HEK293 (cell line): ENCODE measurements at regions not wholly inside any gene's neighbourhood (a gene's known extent, or its start where the extent isn't known, plus 50 kb on each side); places are given as distances from the start of the nearest gene placed in this dataset.
A peak's percentile ranks its signal among the peaks of the same experiment; 100 is the strongest.

Experiments used
- CTCF ChIA-PET: fragments of 350-600 bp; formaldehyde crosslinking; extraction: SDS; loops from one replicate; lab custom pipeline; 2021; ENCODE audit warnings: antibody characterized with exemption; lab: Yijun Ruan, JAX
- POLR2A ChIA-PET: fragments of 300-600 bp; formaldehyde crosslinking; extraction: SDS; loops from one replicate; lab custom pipeline; 2020; ENCODE audit warnings: antibody characterized with exemption, inconsistent platforms; lab: Yijun Ruan, JAX
- H3K27ac ChIP-seq: fragments of 200-500 bp; sonication (Bioruptor generic); 2 replicates; pipeline ENCODE4 v1.5.1; 2014; ENCODE audit warnings: low read depth, low read length, control low read depth, inconsistent platforms; ENCODE audit errors: extremely low read depth
- H3K36me3 ChIP-seq, 2 experiments: fragments of 200-500 bp in 1 of 2; sonication (Bioruptor generic) in 1 of 2; 1 replicate in 1 of 2; 2 replicates in 1 of 2; pipeline ENCODE4 v1.5.1; 2014 to 2017; ENCODE audit warnings: inconsistent platforms in 2 of 2, low read length in 2 of 2; ENCODE audit not compliant: control insufficient read depth in 2 of 2, insufficient read depth in 1 of 2
- H3K4me1 ChIP-seq: fragments of 200-500 bp; sonication (Bioruptor generic); 2 replicates; pipeline ENCODE4 v1.5.1; 2014; ENCODE audit warnings: mild to moderate bottlenecking, low read length, inconsistent platforms; ENCODE audit not compliant: control insufficient read depth, insufficient read depth
- H3K4me3 ChIP-seq: 2 replicates; pipeline ENCODE4 v1.5.1; 2011; ENCODE audit warnings: low read depth, mild to moderate bottlenecking, control low read depth, low read length, moderate library complexity
- H3K9me3 ChIP-seq: fragments of 200-500 bp; sonication (Bioruptor generic); 2 replicates; pipeline ENCODE4 v1.5.1; 2014; ENCODE audit warnings: low read depth, low read length, inconsistent platforms; ENCODE audit not compliant: control insufficient read depth, insufficient read depth
- GFI1B ChIP-seq: fragments of 450-650 bp; formaldehyde crosslinking; IDR thresholded peaks from 2 replicates; pipeline ENCODE4 v1.5.1; 2016; ENCODE audit warnings: missing biosample characterization, missing genetic modification characterization
- PRDM10 ChIP-seq: fragments of 450-650 bp; formaldehyde crosslinking; IDR thresholded peaks from 2 replicates; pipeline ENCODE4 v1.5.1; 2016; ENCODE audit warnings: missing biosample characterization, missing genetic modification characterization
- PRDM6 ChIP-seq: fragments of 450-650 bp; formaldehyde crosslinking; IDR thresholded peaks from 2 replicates; pipeline ENCODE4 v1.5.1; 2017; ENCODE audit warnings: missing biosample characterization, missing genetic modification characterization
- SCRT1 ChIP-seq: fragments of 450-650 bp; formaldehyde crosslinking; IDR thresholded peaks from 2 replicates; pipeline ENCODE4 v1.5.1; 2016; ENCODE audit warnings: missing biosample characterization, missing genetic modification characterization, borderline replicate concordance
- SP2 ChIP-seq: fragments of 450-650 bp; formaldehyde crosslinking; IDR thresholded peaks from 2 replicates; pipeline ENCODE4 v1.5.1; 2016; ENCODE audit warnings: missing biosample characterization, missing genetic modification characterization
- ZFP3 ChIP-seq: fragments of 450-650 bp; formaldehyde crosslinking; IDR thresholded peaks from 2 replicates; pipeline ENCODE4 v1.5.1; 2016; ENCODE audit warnings: low read depth, missing biosample characterization, missing genetic modification characterization
- ZNF2 ChIP-seq: fragments of 450-650 bp; formaldehyde crosslinking; IDR thresholded peaks from 2 replicates; pipeline ENCODE4 v1.5.1; 2016; ENCODE audit warnings: missing biosample characterization, missing genetic modification characterization
- ZNF26 ChIP-seq: fragments of 450-650 bp; formaldehyde crosslinking; IDR thresholded peaks from 2 replicates; pipeline ENCODE4 v1.5.1; 2016; ENCODE audit warnings: missing biosample characterization, missing genetic modification characterization
- ZNF280D ChIP-seq: fragments of 450-650 bp; formaldehyde crosslinking; IDR thresholded peaks from 2 replicates; pipeline ENCODE4 v1.5.1; 2016; ENCODE audit warnings: missing biosample characterization, missing genetic modification characterization
- ZNF416 ChIP-seq: fragments of 450-650 bp; formaldehyde crosslinking; IDR thresholded peaks from 2 replicates; pipeline ENCODE4 v1.5.1; 2016; ENCODE audit warnings: missing biosample characterization, missing genetic modification characterization
- ZNF555 ChIP-seq: fragments of 450-650 bp; formaldehyde crosslinking; conservative IDR thresholded peaks from 2 replicates; pipeline ENCODE4 v1.5.1; 2017; ENCODE audit warnings: missing biosample characterization, mild to moderate bottlenecking, missing genetic modification characterization, inconsistent platforms
- ZNF654 ChIP-seq: fragments of 450-650 bp; formaldehyde crosslinking; IDR thresholded peaks from 2 replicates; pipeline ENCODE4 v1.5.1; 2016; ENCODE audit warnings: low read depth, missing biosample characterization, missing genetic modification characterization
- ZNF658 ChIP-seq: fragments of 450-650 bp; formaldehyde crosslinking; IDR thresholded peaks from 2 replicates; pipeline ENCODE4; 2016; ENCODE audit warnings: missing biosample characterization, missing genetic modification characterization
- ZNF664 ChIP-seq: fragments of 450-650 bp; formaldehyde crosslinking; IDR thresholded peaks from 2 replicates; pipeline ENCODE4 v1.5.1; 2016; ENCODE audit warnings: missing biosample characterization, missing genetic modification characterization
- TF ChIP-seq, protein P1 (sequence below): fragments of 450-650 bp; formaldehyde crosslinking; IDR thresholded peaks from 2 replicates; pipeline ENCODE4 v1.5.1; 2016; ENCODE audit warnings: missing biosample characterization, missing genetic modification characterization
- TF ChIP-seq, protein P2 (sequence below): fragments of 450-650 bp; formaldehyde crosslinking; IDR thresholded peaks from 2 replicates; pipeline ENCODE4 v1.5.1; 2016; ENCODE audit warnings: missing biosample characterization, missing genetic modification characterization

- no peak overlapping the region for H3K27ac ChIP-seq
- H3K36me3 ChIP-seq, result no peaks in the 10 kb centered on the region
- H3K9me3 ChIP-seq, result no peaks in the 10 kb centered on the region
- ChIA-PET POLR2A (no interaction called here), CTCF (interaction anchor here (0.6 to 2.1 kb wide), 14 partner anchors 9 to 1941 kb away, joined by 3 to 24 read pairs (median 5); no protein-coding TSS in a partner anchor)
- TF ChIP-seq ZNF416 (tag by site-specific recombination) (no peak), SCRT1 (tag by site-specific recombination) (no peak), PRDM10 (tag by site-specific recombination) (no peak), PRDM6 (tag by site-specific recombination) (no peak), ZNF664 (no peak), ZNF654 (tag by site-specific recombination) (peak; percentile 59)
- no peaks in the 10 kb centered on the region for H3K4me1 ChIP-seq
- H3K4me3 ChIP-seq, result no peak overlapping the region
These were observed 64.1 kb upstream of the RNPC3 start for GRCh38 chr1:103461161-103462105.

DNA sequence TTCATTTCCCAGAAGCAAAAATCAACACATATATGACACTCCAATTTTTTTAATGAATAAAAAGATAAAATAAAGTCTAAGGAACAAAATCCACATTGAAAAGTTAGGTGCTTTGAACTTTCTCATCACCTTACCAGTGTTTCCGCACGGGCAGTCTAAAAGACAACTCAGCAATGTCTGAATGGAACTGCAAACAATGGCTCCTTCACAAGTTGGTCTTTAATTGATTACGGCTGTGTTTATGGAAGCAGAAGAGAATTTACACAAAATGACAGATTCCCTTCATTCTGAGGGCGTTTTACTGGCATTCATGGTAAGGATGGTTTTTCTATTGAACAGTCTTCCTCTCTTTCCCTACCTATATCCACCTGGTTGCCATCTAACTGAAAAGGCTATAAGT is 65.0 kb upstream of the RNPC3 start:
- POLR2A ChIA-PET, result no interaction called here

DNA sequence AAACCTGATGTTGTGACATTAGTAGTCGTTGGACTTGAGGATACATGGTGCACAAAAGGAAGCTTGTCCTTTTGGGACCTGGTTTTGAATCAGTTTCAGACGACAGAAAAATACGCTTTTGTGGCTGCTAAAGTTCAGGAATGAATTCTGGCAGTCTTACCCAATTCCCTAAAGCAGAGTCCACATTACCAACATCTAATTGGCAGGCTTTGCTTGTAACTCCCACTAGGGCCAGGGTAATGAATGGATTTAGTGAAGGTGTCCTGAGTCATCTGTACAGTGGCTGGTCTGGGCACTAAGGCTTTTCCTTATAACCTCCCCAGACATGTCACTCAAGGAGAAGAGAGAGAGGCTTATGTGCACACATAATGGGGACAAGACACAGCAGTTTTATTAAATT is 66.2 kb upstream of the RNPC3 start:
- no peak overlapping the region for H3K27ac ChIP-seq
- no peaks in the 10 kb centered on the region for H3K9me3 ChIP-seq
- H3K36me3 ChIP-seq, result no peaks in the 10 kb centered on the region
- ChIA-PET POLR2A (no interaction called here), CTCF (interaction anchor here (1.0 kb wide), 1 partner anchor 181 kb away, joined by 3 read pairs; no protein-coding TSS in a partner anchor)
- no peaks in the 10 kb centered on the region for H3K4me1 ChIP-seq
- no peak overlapping the region for H3K4me3 ChIP-seq
- TF ChIP-seq, protein P1, sequence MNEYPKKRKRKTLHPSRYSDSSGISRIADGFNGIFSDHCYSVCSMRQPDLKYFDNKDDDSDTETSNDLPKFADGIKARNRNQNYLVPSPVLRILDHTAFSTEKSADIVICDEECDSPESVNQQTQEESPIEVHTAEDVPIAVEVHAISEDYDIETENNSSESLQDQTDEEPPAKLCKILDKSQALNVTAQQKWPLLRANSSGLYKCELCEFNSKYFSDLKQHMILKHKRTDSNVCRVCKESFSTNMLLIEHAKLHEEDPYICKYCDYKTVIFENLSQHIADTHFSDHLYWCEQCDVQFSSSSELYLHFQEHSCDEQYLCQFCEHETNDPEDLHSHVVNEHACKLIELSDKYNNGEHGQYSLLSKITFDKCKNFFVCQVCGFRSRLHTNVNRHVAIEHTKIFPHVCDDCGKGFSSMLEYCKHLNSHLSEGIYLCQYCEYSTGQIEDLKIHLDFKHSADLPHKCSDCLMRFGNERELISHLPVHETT (tag by site-specific recombination), result no peak
- TF ChIP-seq ZNF2, result no peak
- TF ChIP-seq, protein P2, sequence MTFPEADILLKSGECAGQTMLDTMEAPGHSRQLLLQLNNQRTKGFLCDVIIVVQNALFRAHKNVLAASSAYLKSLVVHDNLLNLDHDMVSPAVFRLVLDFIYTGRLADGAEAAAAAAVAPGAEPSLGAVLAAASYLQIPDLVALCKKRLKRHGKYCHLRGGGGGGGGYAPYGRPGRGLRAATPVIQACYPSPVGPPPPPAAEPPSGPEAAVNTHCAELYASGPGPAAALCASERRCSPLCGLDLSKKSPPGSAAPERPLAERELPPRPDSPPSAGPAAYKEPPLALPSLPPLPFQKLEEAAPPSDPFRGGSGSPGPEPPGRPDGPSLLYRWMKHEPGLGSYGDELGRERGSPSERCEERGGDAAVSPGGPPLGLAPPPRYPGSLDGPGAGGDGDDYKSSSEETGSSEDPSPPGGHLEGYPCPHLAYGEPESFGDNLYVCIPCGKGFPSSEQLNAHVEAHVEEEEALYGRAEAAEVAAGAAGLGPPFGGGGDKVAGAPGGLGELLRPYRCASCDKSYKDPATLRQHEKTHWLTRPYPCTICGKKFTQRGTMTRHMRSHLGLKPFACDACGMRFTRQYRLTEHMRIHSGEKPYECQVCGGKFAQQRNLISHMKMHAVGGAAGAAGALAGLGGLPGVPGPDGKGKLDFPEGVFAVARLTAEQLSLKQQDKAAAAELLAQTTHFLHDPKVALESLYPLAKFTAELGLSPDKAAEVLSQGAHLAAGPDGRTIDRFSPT (tag by site-specific recombination), result no peak
- TF ChIP-seq ZFP3 (tag by site-specific recombination), result no peak
- TF ChIP-seq ZNF555 (tag by site-specific recombination), result no peak
- no peak for TF ChIP-seq ZNF280D (tag by site-specific recombination)
- TF ChIP-seq ZNF26, result no peak
- no peak for TF ChIP-seq ZNF658

More for the DNA sequence above, 65.0 kb upstream of the RNPC3 start:
- Histone ChIP-seq H3K9me3 (no peaks in the 10 kb centered on the region), H3K4me3 (no peak overlapping the region), H3K36me3 (no peaks in the 10 kb centered on the region), H3K4me1 (no peaks in the 10 kb centered on the region), H3K27ac (no peak overlapping the region)
- CTCF ChIA-PET, result interaction anchor here (0.6 to 2.1 kb wide), 10 partner anchors 9 to 1938 kb away, joined by 4 to 24 read pairs (median 5); no protein-coding TSS in a partner anchor
- TF ChIP-seq SP2 (tag by site-specific recombination) (no peak), GFI1B (tag by site-specific recombination) (no peak)
